DND-41 (cell line): ENCODE measurements at regions not wholly inside any gene's neighbourhood (a gene's known extent, or its start where the extent isn't known, plus 50 kb on each side); places are given as distances from the start of the nearest gene placed in this dataset.

Experiments
- CTCF ChIP-seq: IDR thresholded peaks from 2 replicates; pipeline ENCODE4 v1.5.1; 2012; ENCODE audit warnings: borderline replicate concordance, low read length, moderate library complexity, mild to moderate bottlenecking; ENCODE audit not compliant: poor library complexity, severe bottlenecking; ENCODE audit errors: extremely low read depth
- EZH2 ChIP-seq: IDR thresholded peaks from 3 replicates; pipeline ENCODE4 v1.6.1; 2012; ENCODE audit warnings: borderline replicate concordance, low read depth, mild to moderate bottlenecking, moderate library complexity, low read length, inconsistent platforms; ENCODE audit not compliant: severe bottlenecking

GRCh38 chr4:106512706-106513105 lies 144.1 kb upstream of the GIMD1 start:
- TF ChIP-seq CTCF (no peak), EZH2 (no peak)
